ENCODE measurements at regions not wholly inside any gene's neighbourhood (a gene's known extent, or its start where the extent isn't known, plus 50 kb on each side); places are given as distances from the start of the nearest gene placed in this dataset.

DNA sequence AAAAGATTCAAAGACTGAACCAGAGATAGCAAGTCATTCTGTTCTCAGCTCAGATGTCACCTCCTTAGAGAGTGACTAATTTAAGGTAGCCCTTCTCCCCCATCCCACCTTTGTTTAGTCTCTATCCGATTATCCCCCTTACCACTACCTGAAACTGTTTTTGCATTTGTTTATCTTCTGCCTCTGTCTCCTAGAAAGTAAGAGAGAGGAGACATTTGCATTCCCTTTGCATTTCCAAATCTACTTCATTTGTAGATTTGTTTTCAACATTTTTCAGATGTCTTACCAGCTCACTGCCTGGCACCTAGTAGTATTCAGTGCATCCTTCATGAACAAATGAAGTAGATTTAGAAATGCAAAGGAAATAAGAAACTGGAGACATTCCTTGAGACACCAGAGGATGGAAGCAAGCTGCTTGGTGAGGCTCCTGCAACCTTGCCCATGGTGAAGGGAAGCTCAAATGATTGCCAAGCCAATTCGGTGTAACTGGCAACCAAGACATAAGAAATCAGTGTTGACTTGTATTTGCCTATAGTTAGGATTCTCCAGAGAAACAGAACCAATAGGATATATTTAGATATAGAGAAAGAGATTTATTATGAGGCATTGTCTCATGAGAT lies 385.7 kb downstream of the STK39 start:
- TF ChIP-seq, protein P1, sequence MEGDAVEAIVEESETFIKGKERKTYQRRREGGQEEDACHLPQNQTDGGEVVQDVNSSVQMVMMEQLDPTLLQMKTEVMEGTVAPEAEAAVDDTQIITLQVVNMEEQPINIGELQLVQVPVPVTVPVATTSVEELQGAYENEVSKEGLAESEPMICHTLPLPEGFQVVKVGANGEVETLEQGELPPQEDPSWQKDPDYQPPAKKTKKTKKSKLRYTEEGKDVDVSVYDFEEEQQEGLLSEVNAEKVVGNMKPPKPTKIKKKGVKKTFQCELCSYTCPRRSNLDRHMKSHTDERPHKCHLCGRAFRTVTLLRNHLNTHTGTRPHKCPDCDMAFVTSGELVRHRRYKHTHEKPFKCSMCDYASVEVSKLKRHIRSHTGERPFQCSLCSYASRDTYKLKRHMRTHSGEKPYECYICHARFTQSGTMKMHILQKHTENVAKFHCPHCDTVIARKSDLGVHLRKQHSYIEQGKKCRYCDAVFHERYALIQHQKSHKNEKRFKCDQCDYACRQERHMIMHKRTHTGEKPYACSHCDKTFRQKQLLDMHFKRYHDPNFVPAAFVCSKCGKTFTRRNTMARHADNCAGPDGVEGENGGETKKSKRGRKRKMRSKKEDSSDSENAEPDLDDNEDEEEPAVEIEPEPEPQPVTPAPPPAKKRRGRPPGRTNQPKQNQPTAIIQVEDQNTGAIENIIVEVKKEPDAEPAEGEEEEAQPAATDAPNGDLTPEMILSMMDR (IDR thresholded peaks at IDR 0.05) = no peak
- no peak overlapping the region for H3K27ac Mint-ChIP-seq
- no peak for DNase-seq
- peaks cover 26% of the 10 kb centered on the region; the same call in 1 of the 2 replicates for H3K9me3 Mint-ChIP-seq
- H3K4me1 Mint-ChIP-seq (ENCODE audit: low read depth) = no peaks in the 10 kb centered on the region
- no peaks in the 10 kb centered on the region for H3K36me3 Mint-ChIP-seq (ENCODE audit: low read depth)
- H3K4me3 Mint-ChIP-seq = no peak overlapping the region
- H3K27me3 Mint-ChIP-seq (ENCODE audit: insufficient read depth) = no peaks in the 10 kb centered on the region; the same call in 1 of the 2 replicates

DNA sequence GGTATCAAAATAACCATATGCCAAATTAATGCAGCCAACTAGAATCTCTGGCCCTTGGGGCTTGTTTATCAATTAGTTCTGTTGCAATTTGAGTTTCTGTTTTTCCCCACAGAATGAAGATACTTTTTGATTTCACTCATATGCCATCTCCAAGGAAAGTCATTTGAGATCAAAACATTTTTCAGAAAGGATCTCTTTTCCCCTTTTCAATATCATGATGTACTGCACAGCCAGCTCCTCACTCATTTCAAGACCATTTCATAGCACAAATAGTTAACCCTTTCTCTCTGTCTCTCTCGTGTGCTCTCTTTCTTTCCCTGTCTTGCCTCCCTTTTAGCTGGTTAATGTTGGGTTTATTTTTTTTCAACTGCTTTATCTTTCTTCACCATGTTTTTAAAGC lies 387.3 kb downstream of the STK39 start:
- DNase-seq = no peak
- Mint-ChIP-seq H3K36me3 (ENCODE audit: low read depth) (no peaks in the 10 kb centered on the region), H3K27ac (no peak overlapping the region), H3K4me1 (ENCODE audit: low read depth) (no peaks in the 10 kb centered on the region), H3K27me3 (ENCODE audit: insufficient read depth) (no peaks in the 10 kb centered on the region), H3K4me3 (no peak overlapping the region), H3K9me3 (peaks cover 30% of the 10 kb centered on the region)
- TF ChIP-seq, protein P1 (IDR thresholded peaks at IDR 0.05) = no peak

DNA sequence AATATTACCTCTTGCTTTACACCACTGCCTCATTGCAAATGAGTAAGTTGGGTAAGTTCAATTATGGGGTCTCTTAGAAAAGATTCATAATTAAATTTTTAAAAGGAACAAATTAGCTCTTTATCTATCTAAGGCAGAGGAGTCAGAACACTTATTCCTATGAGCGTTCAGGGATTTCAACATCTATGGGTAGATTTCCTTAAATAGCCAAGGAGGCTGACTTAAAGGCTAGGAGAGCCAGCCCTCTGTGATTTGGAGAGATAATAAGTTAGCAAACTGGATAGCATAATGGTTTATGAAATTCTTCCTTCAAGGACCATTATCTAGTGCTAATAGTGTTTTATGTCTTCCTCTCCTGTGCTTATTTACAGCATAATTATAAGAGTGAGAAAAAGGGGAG lies 387.7 kb downstream of the STK39 start:
- Mint-ChIP-seq H3K27me3 (ENCODE audit: insufficient read depth) (no peaks in the 10 kb centered on the region), H3K4me3 (no peak overlapping the region), H3K9me3 (peaks cover 26% of the 10 kb centered on the region), H3K4me1 (ENCODE audit: low read depth) (no peaks in the 10 kb centered on the region), H3K36me3 (ENCODE audit: low read depth) (no peaks in the 10 kb centered on the region), H3K27ac (no peak overlapping the region)
- DNase-seq = no peak
- TF ChIP-seq, protein P1 (IDR thresholded peaks at IDR 0.05) = no peak

GRCh38 chr2:167858086-167858485 lies 389.3 kb downstream of the STK39 start:
- H3K9me3 Mint-ChIP-seq = peaks cover 20% of the 10 kb centered on the region
- H3K27me3 Mint-ChIP-seq (ENCODE audit: insufficient read depth) = no peaks in the 10 kb centered on the region
- H3K36me3 Mint-ChIP-seq (ENCODE audit: low read depth) = no peaks in the 10 kb centered on the region
- H3K4me3 Mint-ChIP-seq = no peak overlapping the region
- TF ChIP-seq, protein P1 (IDR thresholded peaks at IDR 0.05) = no peak
- no peak for DNase-seq
- no peak overlapping the region for H3K27ac Mint-ChIP-seq
- no peaks in the 10 kb centered on the region for H3K4me1 Mint-ChIP-seq (ENCODE audit: low read depth)

DNA sequence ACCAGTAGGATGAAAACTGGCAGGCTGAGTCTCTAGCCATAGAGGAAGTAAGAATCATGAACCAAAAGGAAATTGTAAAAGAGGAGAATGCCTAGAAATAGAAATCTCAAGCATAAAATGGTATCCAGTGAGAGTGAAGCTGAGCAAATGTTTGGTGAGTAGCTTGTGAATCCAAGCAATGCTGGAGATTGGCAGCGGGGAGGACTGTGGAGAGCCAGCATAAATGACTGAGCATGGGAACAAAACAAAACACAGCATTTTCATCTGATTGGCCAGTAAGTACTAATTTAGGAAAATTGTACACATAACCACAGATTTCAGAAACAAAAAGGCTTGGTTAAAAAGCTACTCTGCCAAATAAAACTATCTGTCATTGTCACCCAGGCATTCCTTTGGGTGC lies 390.0 kb downstream of the STK39 start:
- H3K4me1 Mint-ChIP-seq (ENCODE audit: low read depth) = no peaks in the 10 kb centered on the region
- H3K36me3 Mint-ChIP-seq (ENCODE audit: low read depth) = no peaks in the 10 kb centered on the region
- H3K4me3 Mint-ChIP-seq = no peak overlapping the region
- no peak overlapping the region for H3K27ac Mint-ChIP-seq
- DNase-seq = no peak
- H3K27me3 Mint-ChIP-seq (ENCODE audit: insufficient read depth) = no peaks in the 10 kb centered on the region
- TF ChIP-seq, protein P1 (IDR thresholded peaks at IDR 0.05) = no peak
- peaks cover 21% of the 10 kb centered on the region for H3K9me3 Mint-ChIP-seq

DNA sequence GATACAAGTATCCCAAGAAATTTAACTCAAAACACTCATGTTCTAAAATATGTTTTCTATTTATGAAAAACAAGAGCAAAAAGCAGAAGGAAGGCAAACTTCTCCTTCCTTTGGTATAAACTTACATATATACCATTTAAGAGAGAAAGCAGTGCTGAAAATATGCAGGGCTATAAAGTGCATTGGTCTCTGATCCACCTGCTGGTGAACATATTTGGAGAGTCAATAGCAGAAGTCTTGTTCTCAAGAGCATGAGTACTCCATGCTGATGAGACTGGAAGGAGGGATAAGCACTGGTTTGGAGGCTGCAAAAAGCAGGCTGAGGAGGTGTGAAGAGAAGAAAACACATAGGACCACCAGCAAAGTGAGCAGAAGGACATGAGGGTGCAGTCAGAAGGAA lies 391.2 kb downstream of the STK39 start:
- Mint-ChIP-seq H3K9me3 (peaks cover 26% of the 10 kb centered on the region), H3K4me3 (no peak overlapping the region), H3K27me3 (ENCODE audit: insufficient read depth) (no peaks in the 10 kb centered on the region), H3K27ac (no peak overlapping the region), H3K36me3 (ENCODE audit: low read depth) (no peaks in the 10 kb centered on the region), H3K4me1 (ENCODE audit: low read depth) (no peaks in the 10 kb centered on the region)
- TF ChIP-seq, protein P1 (IDR thresholded peaks at IDR 0.05) = no peak
- DNase-seq = no peak

All from HFFc6 (cell line).